IMR-90 (cell line): ENCODE measurements at regions not wholly inside any gene's neighbourhood (a gene's known extent, or its start where the extent isn't known, plus 50 kb on each side); places are given as distances from the start of the nearest gene placed in this dataset.

Source experiments
- ATAC-seq: fragments of 200-7000 bp; cut with Tn5 transposase; 2 replicates; pipeline ENCODE4 v1.9.1; 2020; ENCODE audit warnings: low read depth, mild to moderate bottlenecking, moderate library complexity
- BruUV-seq: library from RNA; stranded (reverse); fragments of 400-500 nt; replicated peaks from 2 replicates; lab custom pipeline; 2021; lab: Mats Ljungman, UMichigan
- CTCF ChIA-PET: fragments of 300-600 bp; formaldehyde crosslinking; extraction: SDS; loops from one replicate; lab custom pipeline; 2021; ENCODE audit warnings: antibody characterized with exemption; lab: Yijun Ruan, JAX
- POLR2A ChIA-PET: fragments of 300-600 bp; sonication (Branson Sonifier 250); formaldehyde crosslinking; loops from one replicate; lab custom pipeline; 2022; ENCODE audit warnings: antibody characterized with exemption; ENCODE audit not compliant: unreplicated experiment; lab: Charles Lee
- DNase-seq: peaks from one replicate; pipeline ENCODE4 v3.0.0; 2013
- H2AFZ ChIP-seq: replicated peaks from 2 replicates; pipeline ENCODE3; 2013; ENCODE audit warnings: low read length, mild to moderate bottlenecking; ENCODE audit not compliant: poor library complexity
- H2AK5ac ChIP-seq: 2 replicates; pipeline ENCODE4 v1.6.1; 2013; ENCODE audit warnings: low read depth, low read length, inconsistent platforms
- H2AK9ac ChIP-seq: replicated peaks from 2 replicates; pipeline ENCODE3; 2013; ENCODE audit warnings: mild to moderate bottlenecking, low read depth, low read length, moderate library complexity; ENCODE audit not compliant: poor library complexity
- H2BK120ac ChIP-seq: 2 replicates; pipeline ENCODE4 v1.6.1; 2013; ENCODE audit warnings: low read depth, low read length, inconsistent platforms
- H2BK15ac ChIP-seq: 3 replicates; pipeline ENCODE4 v1.6.1; 2013; ENCODE audit warnings: low read depth, low read length, inconsistent platforms
- H2BK20ac ChIP-seq: 2 replicates; pipeline ENCODE4 v1.6.1; 2013; ENCODE audit warnings: low read depth, mild to moderate bottlenecking, inconsistent platforms, low read length, moderate library complexity
- H2BK5ac ChIP-seq: 2 replicates; pipeline ENCODE4 v1.6.1; 2013; ENCODE audit warnings: mild to moderate bottlenecking, low read depth, low read length, inconsistent platforms; ENCODE audit not compliant: poor library complexity, severe bottlenecking
- H3K14ac ChIP-seq: replicated peaks from 2 replicates; pipeline ENCODE4 v1.6.1; 2013; ENCODE audit warnings: low read depth, low read length, inconsistent platforms
- H3K18ac ChIP-seq: 2 replicates; pipeline ENCODE4 v1.6.1; 2013; ENCODE audit warnings: low read depth, low read length, control low read depth
- H3K23ac ChIP-seq: 2 replicates; pipeline ENCODE4 v1.6.1; 2013; ENCODE audit warnings: low read depth, low read length, inconsistent platforms
- H3K27ac ChIP-seq: 2 replicates; pipeline ENCODE4 v1.5.1; 2013; ENCODE audit warnings: mild to moderate bottlenecking, control low read depth, low read length; ENCODE audit not compliant: insufficient read depth
- H3K27me3 ChIP-seq: 2 replicates; pipeline ENCODE4 v1.6.1; 2013; ENCODE audit warnings: low read length; ENCODE audit not compliant: control insufficient read depth, insufficient read depth
- H3K36me3 ChIP-seq: 2 replicates; pipeline ENCODE4 v1.6.1; 2013; ENCODE audit warnings: low read length, mixed read lengths; ENCODE audit not compliant: control insufficient read depth, insufficient read depth
- H3K4ac ChIP-seq: 2 replicates; pipeline ENCODE4 v1.6.1; 2013; ENCODE audit warnings: low read depth, low read length, inconsistent platforms
- H3K4me1 ChIP-seq: 2 replicates; pipeline ENCODE4 v1.6.1; 2013; ENCODE audit warnings: low read length, mixed read lengths; ENCODE audit not compliant: control insufficient read depth, insufficient read depth
- H3K4me2 ChIP-seq: 2 replicates; pipeline ENCODE4 v1.6.1; 2013; ENCODE audit warnings: low read depth, mild to moderate bottlenecking, control low read depth, low read length, moderate library complexity
- H3K4me3 ChIP-seq: 2 replicates; pipeline ENCODE4 v1.5.1; 2013; ENCODE audit warnings: low read depth, mild to moderate bottlenecking, control low read depth, low read length, moderate library complexity; ENCODE audit not compliant: insufficient read depth
- H3K56ac ChIP-seq: 2 replicates; pipeline ENCODE4 v1.6.1; 2013; ENCODE audit warnings: low read length, inconsistent platforms; ENCODE audit not compliant: insufficient read depth; ENCODE audit errors: extremely low read depth
- H3K79me1 ChIP-seq, 2 experiments: 2 replicates each; pipeline ENCODE4 v1.6.1; 2013; ENCODE audit warnings: low read length in 2 of 2, inconsistent platforms in 1 of 2, low read depth in 1 of 2
- H3K9ac ChIP-seq: 2 replicates; pipeline ENCODE4 v1.6.1; 2013; ENCODE audit warnings: low read depth, low read length, control low read depth
- H3K9me1 ChIP-seq: 2 replicates; pipeline ENCODE4 v1.6.1; 2013; ENCODE audit warnings: low read length, inconsistent platforms; ENCODE audit not compliant: insufficient read depth
- H3K9me3 ChIP-seq: 2 replicates; pipeline ENCODE4 v1.6.1; 2013; ENCODE audit warnings: low read length; ENCODE audit not compliant: control insufficient read depth, insufficient read depth
- H4K20me1 ChIP-seq: 2 replicates; pipeline ENCODE4 v1.6.1; 2013; ENCODE audit warnings: low read length, inconsistent platforms; ENCODE audit not compliant: insufficient read depth
- H4K5ac ChIP-seq: 2 replicates; pipeline ENCODE4 v1.6.1; 2013; ENCODE audit warnings: mild to moderate bottlenecking, low read depth, low read length, control low read depth
- H4K8ac ChIP-seq, 2 experiments: 2 replicates each; pipeline ENCODE4 v1.6.1; 2013; ENCODE audit warnings: low read depth in 2 of 2, low read length in 2 of 2, control low read depth in 1 of 2, inconsistent platforms in 1 of 2
- H4K91ac ChIP-seq: 2 replicates; pipeline ENCODE4 v1.6.1; 2013; ENCODE audit warnings: low read depth, low read length, inconsistent platforms; ENCODE audit not compliant: insufficient read depth
- BHLHE40 ChIP-seq: fragments of 150-350 bp; IDR thresholded peaks from 2 replicates; pipeline ENCODE4 v1.6.1; 2016; ENCODE audit warnings: mild to moderate bottlenecking, low read depth, low read length
- CEBPB ChIP-seq: IDR thresholded peaks from 2 replicates; pipeline ENCODE4 v1.6.1; 2012; ENCODE audit warnings: low read depth, low read length, improper control_type of control experiment
- CHD1 ChIP-seq: IDR thresholded peaks from 2 replicates; pipeline ENCODE4 v1.6.1; 2012; ENCODE audit warnings: low read depth, low read length, improper control_type of control experiment
- CTCF ChIP-seq: conservative IDR thresholded peaks from 2 replicates; pipeline ENCODE4 v1.5.1; 2012; ENCODE audit warnings: mild to moderate bottlenecking, low read depth, low read length, improper control_type of control experiment
- ELK1 ChIP-seq: fragments of 150-350 bp; IDR thresholded peaks from 2 replicates; pipeline ENCODE4 v1.6.1; 2016; ENCODE audit warnings: low read depth, mild to moderate bottlenecking, low read length, moderate library complexity, borderline replicate concordance
- FOS ChIP-seq: fragments of 150-350 bp; IDR thresholded peaks from 2 replicates; pipeline ENCODE4 v1.6.1; 2016; ENCODE audit warnings: low read depth, low read length
- MAFK ChIP-seq: IDR thresholded peaks from 2 replicates; pipeline ENCODE4 v1.6.1; 2012; ENCODE audit warnings: low read depth, low read length, improper control_type of control experiment
- MAZ ChIP-seq: IDR thresholded peaks from 2 replicates; pipeline ENCODE4 v1.6.1; 2012; ENCODE audit warnings: low read depth, mild to moderate bottlenecking, low read length, improper control_type of control experiment, moderate library complexity, borderline replicate concordance
- MXI1 ChIP-seq: IDR thresholded peaks from 2 replicates; pipeline ENCODE4 v1.6.1; 2012; ENCODE audit warnings: low read depth, mild to moderate bottlenecking, low read length, moderate library complexity, borderline replicate concordance
- NFE2L2 ChIP-seq: fragments of 150-350 bp; IDR thresholded peaks from 2 replicates; pipeline ENCODE4 v1.6.1; 2016; ENCODE audit warnings: low read depth, mild to moderate bottlenecking, low read length
- POLR2A ChIP-seq: IDR thresholded peaks from 2 replicates; pipeline ENCODE4 v1.6.1; 2012; ENCODE audit warnings: mild to moderate bottlenecking, low read depth, low read length
- RAD21 ChIP-seq: IDR thresholded peaks from 2 replicates; pipeline ENCODE4 v1.6.1; 2012; ENCODE audit warnings: low read length, improper control_type of control experiment
- RCOR1 ChIP-seq: IDR thresholded peaks from 2 replicates; pipeline ENCODE4 v1.6.1; 2012; ENCODE audit warnings: mild to moderate bottlenecking, low read length, improper control_type of control experiment; ENCODE audit not compliant: insufficient replicate concordance
- RFX5 ChIP-seq: IDR thresholded peaks from 2 replicates; pipeline ENCODE4 v1.8.0; 2012; ENCODE audit warnings: low read depth, mild to moderate bottlenecking, low read length, moderate library complexity
- SMC3 ChIP-seq: fragments of 150-350 bp; IDR thresholded peaks from 2 replicates; pipeline ENCODE4 v1.6.1; 2016; ENCODE audit warnings: low read depth, mild to moderate bottlenecking, antibody characterized with exemption, low read length, moderate library complexity
- WGBS, 2 experiments: methylation state at CpG; one replicate each; pipeline versions ENCODE4 v1.1.5 to v1.1.7; 2013; ENCODE audit warnings: missing lambda C conversion rate in 2 of 2; ENCODE audit not compliant: insufficient read length in 1 of 2; ENCODE audit errors: extremely low coverage in 2 of 2; 5-methylcytosine and 5-hydroxymethylcytosine counted together
- dilution Hi-C: fragments of 300-500 bp; cut with HindIII; formaldehyde crosslinking; loops from one replicate; pipeline ENCODE4 v1.14.3; 2018; ENCODE audit warnings: low sequenced_read_pairs; ENCODE audit not compliant: unreplicated experiment
- in situ Hi-C: fragments of 300-500 bp; cut with MboI; formaldehyde crosslinking; loops from 3 replicates; pipeline ENCODE4 v1.14.3; 2019; ENCODE audit warnings: low sequenced_read_pairs, inconsistent platforms, mixed read lengths
- intact Hi-C: fragments of 100-400 bp; cut with micrococcal nuclease; formaldehyde crosslinking; loops from 2 replicates; pipeline ENCODE4 v1.10.0; 2022
- TF ChIP-seq, protein P1 (sequence below): fragments of 150-350 bp; IDR thresholded peaks from 2 replicates; pipeline ENCODE4 v1.6.1; 2017; ENCODE audit warnings: mild to moderate bottlenecking, antibody characterized with exemption, low read length, low read depth

- no peak for ATAC-seq
- no peak overlapping the region for H4K8ac ChIP-seq
- H4K91ac ChIP-seq: no peak overlapping the region
- H3K27ac ChIP-seq: no peak overlapping the region
- H2BK15ac ChIP-seq: no peak overlapping the region
- no peaks in the 10 kb centered on the region for H3K4me1 ChIP-seq
- no peak overlapping the region for H3K4ac ChIP-seq
- H3K4me2 ChIP-seq: no peak overlapping the region
- H2AK9ac ChIP-seq: no peak overlapping the region
- H3K14ac ChIP-seq: no peak overlapping the region
- WGBS, 2 experiments: 100% methylated on average over 1 of the region's 4 CpGs; no CpG with 5 or more reads in 1 of the 2 experiments
- no peak overlapping the region for H3K9ac ChIP-seq
- no peaks in the 10 kb centered on the region for H3K79me1 ChIP-seq
- H4K20me1 ChIP-seq: no peaks in the 10 kb centered on the region
- no peak overlapping the region for H4K5ac ChIP-seq
- H2AFZ ChIP-seq: no peak overlapping the region
- BruUV-seq: no TSS peak
- ChIA-PET CTCF (no interaction called here), POLR2A (no interaction called here)
- dilution Hi-C loops: no loop called here
- no peak overlapping the region for H2AK5ac ChIP-seq
- H3K23ac ChIP-seq: no peak overlapping the region
- H3K9me1 ChIP-seq: no peaks in the 10 kb centered on the region
- H2BK120ac ChIP-seq: no peak overlapping the region
- no peak overlapping the region for H3K4me3 ChIP-seq
- in situ Hi-C loops: no loop called here
- no peak overlapping the region for H3K56ac ChIP-seq
- H3K18ac ChIP-seq: no peak overlapping the region
- H2BK20ac ChIP-seq: no peak overlapping the region
- H3K36me3 ChIP-seq: no peaks in the 10 kb centered on the region
- H2BK5ac ChIP-seq: no peak overlapping the region
- TF ChIP-seq MAFK (no peak), POLR2A (no peak), RAD21 (no peak), CEBPB (no peak), BHLHE40 (no peak), CHD1 (no peak), ELK1 (no peak), FOS (no peak), MAZ (no peak), MXI1 (no peak), NFE2L2 (no peak), RCOR1 (no peak), SMC3 (no peak), RFX5 (no peak), CTCF (no peak)
- TF ChIP-seq, protein P1, sequence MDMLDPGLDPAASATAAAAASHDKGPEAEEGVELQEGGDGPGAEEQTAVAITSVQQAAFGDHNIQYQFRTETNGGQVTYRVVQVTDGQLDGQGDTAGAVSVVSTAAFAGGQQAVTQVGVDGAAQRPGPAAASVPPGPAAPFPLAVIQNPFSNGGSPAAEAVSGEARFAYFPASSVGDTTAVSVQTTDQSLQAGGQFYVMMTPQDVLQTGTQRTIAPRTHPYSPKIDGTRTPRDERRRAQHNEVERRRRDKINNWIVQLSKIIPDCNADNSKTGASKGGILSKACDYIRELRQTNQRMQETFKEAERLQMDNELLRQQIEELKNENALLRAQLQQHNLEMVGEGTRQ: no peak
- intact Hi-C loops: no loop called here
- no peaks in the 10 kb centered on the region for H3K9me3 ChIP-seq
- H3K27me3 ChIP-seq: no peaks in the 10 kb centered on the region
- no peak for DNase-seq
Measured at GRCh38 chr16:76879420-76879819, 311.6 kb upstream of the MON1B start.
